ENCODE measurements at regions not wholly inside any gene's neighbourhood (a gene's known extent, or its start where the extent isn't known, plus 50 kb on each side); places are given as distances from the start of the nearest gene placed in this dataset.

GRCh38 chr1:56147034-56147433 lies 432.3 kb downstream of the PLPP3 start:
- in situ Hi-C loops (cut with MboI): no loop called here
- Histone ChIP-seq H3K27ac (ENCODE audit: control insufficient read depth, insufficient read depth) (no peak overlapping the region), H3K4me1 (ENCODE audit: control insufficient read depth, insufficient read depth, low read length) (no peaks in the 10 kb centered on the region), H3K27me3 (replicated peaks in 1 of 2; ENCODE audit: control insufficient read depth in 2 of 2, insufficient read depth in 2 of 2, low read length in 1 of 2) (no peaks in the 10 kb centered on the region), H4K20me1 (ENCODE audit: control insufficient read depth, insufficient read depth) (no peaks in the 10 kb centered on the region), H3K9ac (ENCODE audit: control insufficient read depth, insufficient read depth, low read length) (no peak overlapping the region), H3K4me2 (ENCODE audit: control insufficient read depth, insufficient read depth) (no peak overlapping the region), H3K79me2 (ENCODE audit: control insufficient read depth, insufficient read depth, low read length) (no peaks in the 10 kb centered on the region), H3K36me3 (ENCODE audit: control insufficient read depth in 2 of 2, insufficient read depth in 2 of 2, low read length in 1 of 2) (no peaks in the 10 kb centered on the region), H3K9me3 (replicated peaks; ENCODE audit: control insufficient read depth, insufficient read depth, low read length) (no peaks in the 10 kb centered on the region), H2AFZ (ENCODE audit: control insufficient read depth, low read depth, low read length) (no peak overlapping the region), H3K4me3 (no peak overlapping the region)
- ATAC-seq (no peak), DNase-seq (ENCODE audit: low read depth, low spot score) (no peak), FAIRE-seq (no peak)
- BruUV-seq (replicated peaks): no TSS peak
- SMC1A ChIA-PET (ENCODE audit: uncharacterized antibody, unreplicated experiment): interaction anchor here (0.6 to 7.9 kb wide), 13 partner anchors 12 to 680 kb away, joined by 3 to 79 read pairs (median 4); no protein-coding TSS in a partner anchor
- POLR2A ChIA-PET: interaction anchor here (0.7 to 0.9 kb wide), 2 partner anchors 9 to 158 kb away, joined by 3 read pairs; no protein-coding TSS in a partner anchor
- CTCF ChIA-PET: interaction anchor here (1.3 to 2.3 kb wide), 4 partner anchors 9 to 438 kb away, joined by 3 to 12 read pairs (median 6); no protein-coding TSS in a partner anchor
- no peak for TF ChIP-seq CHD2 (IDR thresholded peaks at IDR 0.05; ENCODE audit: borderline replicate concordance, low read depth, low read length)
- TF ChIP-seq MYB (IDR thresholded peaks at IDR 0.05; ENCODE audit: borderline replicate concordance, low read depth, low read length): no peak
- no peak for TF ChIP-seq BACH1 (IDR thresholded peaks at IDR 0.05; ENCODE audit: borderline replicate concordance)
- TF ChIP-seq, protein P1, sequence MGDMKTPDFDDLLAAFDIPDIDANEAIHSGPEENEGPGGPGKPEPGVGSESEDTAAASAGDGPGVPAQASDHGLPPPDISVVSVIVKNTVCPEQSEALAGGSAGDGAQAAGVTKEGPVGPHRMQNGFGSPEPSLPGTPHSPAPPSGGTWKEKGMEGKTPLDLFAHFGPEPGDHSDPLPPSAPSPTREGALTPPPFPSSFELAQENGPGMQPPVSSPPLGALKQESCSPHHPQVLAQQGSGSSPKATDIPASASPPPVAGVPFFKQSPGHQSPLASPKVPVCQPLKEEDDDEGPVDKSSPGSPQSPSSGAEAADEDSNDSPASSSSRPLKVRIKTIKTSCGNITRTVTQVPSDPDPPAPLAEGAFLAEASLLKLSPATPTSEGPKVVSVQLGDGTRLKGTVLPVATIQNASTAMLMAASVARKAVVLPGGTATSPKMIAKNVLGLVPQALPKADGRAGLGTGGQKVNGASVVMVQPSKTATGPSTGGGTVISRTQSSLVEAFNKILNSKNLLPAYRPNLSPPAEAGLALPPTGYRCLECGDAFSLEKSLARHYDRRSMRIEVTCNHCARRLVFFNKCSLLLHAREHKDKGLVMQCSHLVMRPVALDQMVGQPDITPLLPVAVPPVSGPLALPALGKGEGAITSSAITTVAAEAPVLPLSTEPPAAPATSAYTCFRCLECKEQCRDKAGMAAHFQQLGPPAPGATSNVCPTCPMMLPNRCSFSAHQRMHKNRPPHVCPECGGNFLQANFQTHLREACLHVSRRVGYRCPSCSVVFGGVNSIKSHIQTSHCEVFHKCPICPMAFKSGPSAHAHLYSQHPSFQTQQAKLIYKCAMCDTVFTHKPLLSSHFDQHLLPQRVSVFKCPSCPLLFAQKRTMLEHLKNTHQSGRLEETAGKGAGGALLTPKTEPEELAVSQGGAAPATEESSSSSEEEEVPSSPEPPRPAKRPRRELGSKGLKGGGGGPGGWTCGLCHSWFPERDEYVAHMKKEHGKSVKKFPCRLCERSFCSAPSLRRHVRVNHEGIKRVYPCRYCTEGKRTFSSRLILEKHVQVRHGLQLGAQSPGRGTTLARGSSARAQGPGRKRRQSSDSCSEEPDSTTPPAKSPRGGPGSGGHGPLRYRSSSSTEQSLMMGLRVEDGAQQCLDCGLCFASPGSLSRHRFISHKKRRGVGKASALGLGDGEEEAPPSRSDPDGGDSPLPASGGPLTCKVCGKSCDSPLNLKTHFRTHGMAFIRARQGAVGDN (IDR thresholded peaks at IDR 0.05): no peak
- TF ChIP-seq YBX1 (IDR thresholded peaks at IDR 0.05): no peak
- no peak for TF ChIP-seq CEBPB (IDR thresholded peaks at IDR 0.05; ENCODE audit: borderline replicate concordance in 1 of 2, low read depth in 2 of 2, low read length in 2 of 2)
- TF ChIP-seq ZSCAN29 (IDR thresholded peaks at IDR 0.05): no peak
- TF ChIP-seq TAF1 (IDR thresholded peaks at IDR 0.05; ENCODE audit: borderline replicate concordance, low read depth, low read length): no peak
- intact Hi-C loops (cut with micrococcal nuclease; ENCODE audit: unreplicated experiment): no loop called here
- RAD21 ChIA-PET (ENCODE audit: unreplicated experiment): interaction anchor here (0.6 to 1.8 kb wide), 6 partner anchors 9 to 439 kb away, joined by 3 to 7 read pairs (median 3); no protein-coding TSS in a partner anchor
- WGBS (ENCODE audit: insufficient coverage, insufficient replicate concordance, low lambda C conversion rate, missing lambda C conversion rate): 36% methylated on average over 2 of the region's 2 CpGs
